Epithelial cell of proximal tubule (primary cell): ENCODE measurements at regions not wholly inside any gene's neighbourhood (a gene's known extent, or its start where the extent isn't known, plus 50 kb on each side); places are given as distances from the start of the nearest gene placed in this dataset.

Experiments used
- DNase-seq: peaks from one replicate; pipeline ENCODE4 v3.0.0-alpha.2; 2011; ENCODE audit warnings: low read depth
- H3K4me3 ChIP-seq: 2 replicates; pipeline ENCODE4 v1.5.1; 2011; ENCODE audit warnings: low read depth, mild to moderate bottlenecking, low read length
- CTCF ChIP-seq: conservative IDR thresholded peaks from 2 replicates; pipeline ENCODE4 v1.5.1; 2012; ENCODE audit warnings: low read depth, mild to moderate bottlenecking, low read length

- TF ChIP-seq CTCF: no peak
- no peak for DNase-seq
- no peak overlapping the region for H3K4me3 ChIP-seq
Measured at GRCh38 chr2:51855683-51856082, 823.8 kb upstream of the NRXN1 start.

GRCh38 chr2:51846796-51847195 lies 814.9 kb upstream of the NRXN1 start:
- no peak overlapping the region for H3K4me3 ChIP-seq
- TF ChIP-seq CTCF: no peak
- DNase-seq: no peak

- H3K4me3 ChIP-seq: no peak overlapping the region
- no peak for DNase-seq
- TF ChIP-seq CTCF: no peak
Measured at GRCh38 chr2:51846018-51846417, 814.1 kb upstream of the NRXN1 start.

- no peak for TF ChIP-seq CTCF
- DNase-seq: no peak
- no peak overlapping the region for H3K4me3 ChIP-seq
Measured at GRCh38 chr2:51844596-51844995, 812.7 kb upstream of the NRXN1 start.

GRCh38 chr2:51829477-51829876 lies 797.5 kb upstream of the NRXN1 start:
- no peak overlapping the region for H3K4me3 ChIP-seq
- TF ChIP-seq CTCF: no peak
- DNase-seq: no peak

GRCh38 chr2:51825823-51826222 lies 793.9 kb upstream of the NRXN1 start:
- no peak for TF ChIP-seq CTCF
- no peak for DNase-seq
- H3K4me3 ChIP-seq: no peak overlapping the region

- DNase-seq: no peak
- H3K4me3 ChIP-seq: no peak overlapping the region
- TF ChIP-seq CTCF: no peak
Measured at GRCh38 chr2:51813247-51813646, 781.3 kb upstream of the NRXN1 start.
